OCI-LY3 (cell line): ENCODE measurements at regions not wholly inside any gene's neighbourhood (a gene's known extent, or its start where the extent isn't known, plus 50 kb on each side); places are given as distances from the start of the nearest gene placed in this dataset.

Experiments
- H2AFZ ChIP-seq: fragments of 200-600, 300-600 bp; shearing (Covaris generic); 2 replicates; pipeline ENCODE4 v1.6.0; 2014; ENCODE audit warnings: antibody characterized with exemption, low read depth, low read length
- H3K27ac ChIP-seq: fragments of 200-600, 300-600 bp; sonication (generic); 2 replicates; pipeline ENCODE4 v1.5.1; 2014; ENCODE audit warnings: mild to moderate bottlenecking, low read length, moderate library complexity, mixed read lengths
- H3K27me3 ChIP-seq: fragments of 200-600, 300-600 bp; sonication (generic); 2 replicates; pipeline ENCODE4 v1.6.1; 2014; ENCODE audit warnings: low read depth, low read length, mixed read lengths
- H3K36me3 ChIP-seq: fragments of 200-600, 300-600 bp; sonication (generic); replicated peaks from 2 replicates; pipeline ENCODE3; 2014; ENCODE audit warnings: low read depth, low read length, mixed read lengths
- H3K4me1 ChIP-seq: fragments of 300-600, 200-600 bp; sonication (generic); 2 replicates; pipeline ENCODE4 v1.6.1; 2014; ENCODE audit warnings: low read length, mixed read lengths
- H3K4me2 ChIP-seq: fragments of 200-600, 300-600 bp; sonication (generic); 2 replicates; pipeline ENCODE4 v1.6.1; 2014; ENCODE audit warnings: low read length, mixed read lengths
- H3K4me3 ChIP-seq: fragments of 300-600, 200-600 bp; sonication (generic); 2 replicates; pipeline ENCODE4 v1.5.1; 2014; ENCODE audit warnings: antibody characterized with exemption, mild to moderate bottlenecking, low read length, moderate library complexity
- H3K79me2 ChIP-seq: fragments of 300-600, 200-600 bp; shearing (Covaris generic); 2 replicates; pipeline ENCODE4 v1.6.1; 2014; ENCODE audit warnings: mild to moderate bottlenecking, low read length, mixed read lengths
- H3K9ac ChIP-seq: fragments of 300-600, 200-600 bp; shearing (Covaris generic); 2 replicates; pipeline ENCODE4 v1.6.0; 2014; ENCODE audit warnings: mild to moderate bottlenecking, low read length, moderate library complexity
- H3K9me3 ChIP-seq: fragments of 200-600, 300-600 bp; shearing (Covaris generic); 2 replicates; pipeline ENCODE4 v1.6.1; 2014; ENCODE audit warnings: low read length, mixed read lengths; ENCODE audit not compliant: insufficient read depth
- H4K20me1 ChIP-seq: fragments of 200-600, 300-600 bp; sonication (generic); 2 replicates; pipeline ENCODE4 v1.6.1; 2016; ENCODE audit warnings: low read length, mixed read lengths; ENCODE audit not compliant: insufficient read depth
- EZH2phosphoT487 ChIP-seq: fragments of 200-600 bp; shearing (Covaris generic); IDR thresholded peaks from 2 replicates; pipeline ENCODE4 v1.6.1; 2018; ENCODE audit warnings: antibody characterized with exemption, mixed run types, low read depth
- TF ChIP-seq, protein P1 (sequence below): fragments of 200-600, 300-600 bp; sonication (generic); IDR thresholded peaks from 2 replicates; pipeline ENCODE4 v1.5.1; 2014; ENCODE audit warnings: antibody characterized with exemption, low read length, low read depth

DNA sequence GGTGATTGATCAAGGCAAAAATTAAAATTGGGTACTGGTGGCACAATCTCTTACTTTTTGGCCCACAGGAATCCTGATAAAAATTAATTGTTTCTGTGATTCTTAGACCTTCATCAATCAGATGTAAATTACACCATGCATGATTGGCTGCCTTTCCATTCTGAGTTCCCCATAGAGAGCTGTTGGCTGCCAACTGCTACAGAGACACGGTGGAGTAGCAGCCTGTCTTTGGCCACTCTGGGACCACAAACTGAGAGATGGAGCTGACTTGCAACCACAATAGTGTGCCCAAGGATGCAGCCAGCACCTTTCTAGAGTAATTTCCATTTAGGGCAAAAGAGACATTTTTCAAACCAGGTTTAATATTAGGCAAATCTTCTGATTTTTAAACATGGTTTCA, 274.3 kb upstream of the MMS22L start:
- Histone ChIP-seq H2AFZ (no peak overlapping the region), H4K20me1 (no peaks in the 10 kb centered on the region), H3K36me3 (no peaks in the 10 kb centered on the region), H3K27ac (no peak overlapping the region), H3K9me3 (no peaks in the 10 kb centered on the region), H3K4me1 (no peaks in the 10 kb centered on the region), H3K79me2 (no peaks in the 10 kb centered on the region), H3K9ac (no peak overlapping the region), H3K27me3 (no peaks in the 10 kb centered on the region), H3K4me2 (no peak overlapping the region), H3K4me3 (no peak overlapping the region)
- TF ChIP-seq, protein P1, sequence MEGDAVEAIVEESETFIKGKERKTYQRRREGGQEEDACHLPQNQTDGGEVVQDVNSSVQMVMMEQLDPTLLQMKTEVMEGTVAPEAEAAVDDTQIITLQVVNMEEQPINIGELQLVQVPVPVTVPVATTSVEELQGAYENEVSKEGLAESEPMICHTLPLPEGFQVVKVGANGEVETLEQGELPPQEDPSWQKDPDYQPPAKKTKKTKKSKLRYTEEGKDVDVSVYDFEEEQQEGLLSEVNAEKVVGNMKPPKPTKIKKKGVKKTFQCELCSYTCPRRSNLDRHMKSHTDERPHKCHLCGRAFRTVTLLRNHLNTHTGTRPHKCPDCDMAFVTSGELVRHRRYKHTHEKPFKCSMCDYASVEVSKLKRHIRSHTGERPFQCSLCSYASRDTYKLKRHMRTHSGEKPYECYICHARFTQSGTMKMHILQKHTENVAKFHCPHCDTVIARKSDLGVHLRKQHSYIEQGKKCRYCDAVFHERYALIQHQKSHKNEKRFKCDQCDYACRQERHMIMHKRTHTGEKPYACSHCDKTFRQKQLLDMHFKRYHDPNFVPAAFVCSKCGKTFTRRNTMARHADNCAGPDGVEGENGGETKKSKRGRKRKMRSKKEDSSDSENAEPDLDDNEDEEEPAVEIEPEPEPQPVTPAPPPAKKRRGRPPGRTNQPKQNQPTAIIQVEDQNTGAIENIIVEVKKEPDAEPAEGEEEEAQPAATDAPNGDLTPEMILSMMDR = no peak
- no peak for TF ChIP-seq EZH2phosphoT487

DNA sequence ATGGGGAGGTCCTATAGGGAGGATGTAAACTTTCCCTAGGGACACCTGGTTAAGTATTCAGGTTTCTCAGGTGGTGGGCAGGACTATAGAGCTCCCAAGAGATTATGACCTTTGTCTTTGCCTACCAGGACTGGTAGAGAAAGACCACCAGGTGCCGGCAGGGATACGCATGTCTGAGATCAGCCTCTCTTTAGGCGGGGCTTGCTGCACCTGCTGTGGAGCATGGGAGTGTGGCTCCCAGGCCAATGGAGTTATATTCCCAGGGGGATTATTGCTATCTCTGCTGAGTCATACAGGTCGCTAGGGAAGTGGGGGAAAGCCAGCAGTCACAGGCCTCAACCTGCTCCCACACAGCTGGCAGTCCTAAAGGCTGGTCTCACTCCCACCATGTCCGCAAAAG, 280.5 kb upstream of the MMS22L start:
- Histone ChIP-seq H3K4me3 (no peak overlapping the region), H4K20me1 (no peaks in the 10 kb centered on the region), H3K27ac (no peak overlapping the region), H3K9ac (no peak overlapping the region), H3K9me3 (no peaks in the 10 kb centered on the region), H3K4me1 (no peaks in the 10 kb centered on the region), H3K27me3 (no peaks in the 10 kb centered on the region), H3K36me3 (no peaks in the 10 kb centered on the region), H3K4me2 (no peak overlapping the region), H2AFZ (no peak overlapping the region), H3K79me2 (no peaks in the 10 kb centered on the region)
- TF ChIP-seq, protein P1 = no peak

DNA sequence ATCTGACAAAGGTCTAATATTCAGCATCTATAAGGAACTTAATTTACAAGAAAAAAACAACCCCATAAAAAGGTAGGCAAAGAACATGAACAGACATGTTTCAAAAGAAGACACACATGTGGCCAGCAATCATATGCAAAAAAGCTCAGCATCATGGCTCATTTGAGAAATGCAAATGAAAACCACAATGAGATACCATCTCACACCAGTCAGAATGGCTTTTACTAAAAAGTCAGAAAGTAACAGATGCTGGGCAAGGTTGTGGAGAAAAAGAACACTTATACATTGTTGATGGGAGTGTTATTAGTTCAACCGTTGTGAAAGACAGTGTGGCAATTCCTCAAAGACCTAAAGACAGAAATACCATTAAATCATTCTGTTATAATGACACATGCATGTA, 289.9 kb upstream of the MMS22L start:
- no peaks in the 10 kb centered on the region for H3K79me2 ChIP-seq
- H2AFZ ChIP-seq = no peak overlapping the region
- H3K4me3 ChIP-seq = no peak overlapping the region
- no peak overlapping the region for H3K9ac ChIP-seq
- H4K20me1 ChIP-seq = no peaks in the 10 kb centered on the region
- TF ChIP-seq, protein P1 = no peak
- no peaks in the 10 kb centered on the region for H3K4me1 ChIP-seq
- H3K36me3 ChIP-seq = no peaks in the 10 kb centered on the region
- no peaks in the 10 kb centered on the region for H3K27me3 ChIP-seq
- H3K4me2 ChIP-seq = no peak overlapping the region
- no peaks in the 10 kb centered on the region for H3K9me3 ChIP-seq
- no peak overlapping the region for H3K27ac ChIP-seq

DNA sequence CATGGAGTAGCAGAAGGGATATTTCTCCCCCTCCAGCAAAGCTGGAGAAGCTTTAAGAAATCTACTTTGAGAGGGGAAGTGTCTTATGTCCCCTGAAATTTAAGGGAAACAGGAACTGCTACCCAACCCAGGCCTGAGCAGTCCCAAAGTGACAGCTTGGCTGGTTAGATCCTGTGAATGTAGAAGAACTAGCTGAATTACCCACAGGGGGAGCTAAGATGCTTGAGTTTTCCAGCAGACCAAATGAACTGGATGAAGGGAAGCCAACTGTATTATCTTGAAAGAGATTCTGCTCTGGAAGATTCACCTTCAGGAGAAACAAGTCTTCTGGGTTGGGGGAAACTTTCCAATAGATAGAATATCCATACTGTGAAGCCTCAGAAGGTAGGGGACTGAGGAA, 303.3 kb upstream of the MMS22L start:
- Histone ChIP-seq H3K9ac (no peak overlapping the region), H3K27me3 (no peaks in the 10 kb centered on the region), H3K27ac (no peak overlapping the region), H3K9me3 (no peaks in the 10 kb centered on the region), H4K20me1 (no peaks in the 10 kb centered on the region), H3K4me3 (no peak overlapping the region), H3K4me1 (no peaks in the 10 kb centered on the region), H3K4me2 (no peak overlapping the region), H2AFZ (no peak overlapping the region), H3K36me3 (no peaks in the 10 kb centered on the region), H3K79me2 (no peaks in the 10 kb centered on the region)
- no peak for TF ChIP-seq EZH2phosphoT487
- TF ChIP-seq, protein P1 = peak; percentile 44
